ENCODE measurements at regions not wholly inside any gene's neighbourhood (a gene's known extent, or its start where the extent isn't known, plus 50 kb on each side); places are given as distances from the start of the nearest gene placed in this dataset.

GRCh38 chr13:39283072-39283471 is 244.8 kb downstream of the NHLRC3 start:
- no peak for DNase-seq (ENCODE audit: low spot score)

DNA sequence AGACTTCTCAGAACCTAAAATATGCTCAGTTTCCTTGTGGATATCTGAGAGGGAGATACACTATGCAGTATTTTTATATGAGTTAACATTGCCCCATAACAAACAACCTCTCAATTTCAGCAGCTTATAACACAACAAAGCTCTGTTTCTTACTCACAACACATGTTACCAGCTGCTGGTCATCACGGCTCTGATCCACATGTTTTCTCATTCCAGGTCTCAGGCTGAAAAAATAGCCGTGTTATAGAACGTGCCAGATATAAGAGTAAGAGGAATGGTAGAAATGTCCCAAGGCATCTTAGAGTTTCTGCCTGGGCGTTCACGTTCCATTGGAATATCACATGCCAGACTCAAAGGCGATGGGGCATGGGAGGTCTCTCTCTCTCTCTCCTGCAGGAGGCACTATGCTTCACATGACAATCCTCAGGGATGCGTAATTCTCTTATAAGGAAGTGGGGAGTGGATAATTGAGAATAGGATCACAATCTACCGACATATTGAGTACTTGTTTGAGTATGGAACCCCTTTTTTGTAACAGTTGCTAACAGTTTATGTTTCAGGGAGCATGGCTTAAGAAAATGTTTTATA is 246.6 kb downstream of the NHLRC3 start:
- no peak for DNase-seq (ENCODE audit: low spot score)
